Fibroblast of mammary gland (primary cell): ENCODE measurements at regions not wholly inside any gene's neighbourhood (a gene's known extent, or its start where the extent isn't known, plus 50 kb on each side); places are given as distances from the start of the nearest gene placed in this dataset.

Experiments
- DNase-seq: peaks from one replicate; pipeline ENCODE4 v3.0.0-alpha.2; 2010; ENCODE audit warnings: low read depth
- H3K4me3 ChIP-seq: 2 replicates; pipeline ENCODE4 v1.5.1; 2011; ENCODE audit warnings: low read depth, mild to moderate bottlenecking, low read length, moderate library complexity; ENCODE audit not compliant: control insufficient read depth
- TF ChIP-seq, protein P1 (sequence below): conservative IDR thresholded peaks from 2 replicates; pipeline ENCODE4 v1.5.1; 2011; ENCODE audit warnings: low read depth, low read length, inconsistent platforms; ENCODE audit not compliant: control insufficient read depth, insufficient read depth

- no peak overlapping the region for H3K4me3 ChIP-seq
- DNase-seq, result peak; percentile 51
- TF ChIP-seq, protein P1, sequence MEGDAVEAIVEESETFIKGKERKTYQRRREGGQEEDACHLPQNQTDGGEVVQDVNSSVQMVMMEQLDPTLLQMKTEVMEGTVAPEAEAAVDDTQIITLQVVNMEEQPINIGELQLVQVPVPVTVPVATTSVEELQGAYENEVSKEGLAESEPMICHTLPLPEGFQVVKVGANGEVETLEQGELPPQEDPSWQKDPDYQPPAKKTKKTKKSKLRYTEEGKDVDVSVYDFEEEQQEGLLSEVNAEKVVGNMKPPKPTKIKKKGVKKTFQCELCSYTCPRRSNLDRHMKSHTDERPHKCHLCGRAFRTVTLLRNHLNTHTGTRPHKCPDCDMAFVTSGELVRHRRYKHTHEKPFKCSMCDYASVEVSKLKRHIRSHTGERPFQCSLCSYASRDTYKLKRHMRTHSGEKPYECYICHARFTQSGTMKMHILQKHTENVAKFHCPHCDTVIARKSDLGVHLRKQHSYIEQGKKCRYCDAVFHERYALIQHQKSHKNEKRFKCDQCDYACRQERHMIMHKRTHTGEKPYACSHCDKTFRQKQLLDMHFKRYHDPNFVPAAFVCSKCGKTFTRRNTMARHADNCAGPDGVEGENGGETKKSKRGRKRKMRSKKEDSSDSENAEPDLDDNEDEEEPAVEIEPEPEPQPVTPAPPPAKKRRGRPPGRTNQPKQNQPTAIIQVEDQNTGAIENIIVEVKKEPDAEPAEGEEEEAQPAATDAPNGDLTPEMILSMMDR, result no peak
Observed at GRCh38 chr5:39475159-39475571, 50.4 kb upstream of the DAB2 start.
